ENCODE measurements at regions not wholly inside any gene's neighbourhood (a gene's known extent, or its start where the extent isn't known, plus 50 kb on each side); places are given as distances from the start of the nearest gene placed in this dataset.
"Not testable (repeated sequence)": the region's sequence is repeated elsewhere in the genome, so short reads cannot be mapped to it uniquely, and the experiment has no call there.

DNA sequence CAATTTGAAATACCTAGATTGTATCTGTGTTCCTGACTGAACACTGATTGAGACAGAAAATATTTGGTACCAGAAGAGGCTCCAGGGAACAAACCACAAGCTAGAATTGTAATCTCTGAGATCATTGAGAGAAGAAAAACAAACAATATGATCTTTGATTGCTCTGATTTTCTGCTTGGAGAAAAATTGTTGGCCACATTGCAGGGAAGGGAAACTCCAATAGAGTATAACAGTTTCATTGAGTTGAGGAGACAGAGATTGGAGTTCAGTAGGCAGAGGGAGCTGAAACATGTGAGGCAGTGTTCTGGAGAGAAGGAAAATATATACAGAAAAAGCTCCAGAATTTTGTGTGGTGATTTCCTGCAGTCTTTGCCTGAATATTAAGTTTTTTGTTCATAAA is 158.2 kb downstream of the C4orf33 start:
- peak; percentile 5 for DNase-seq (ENCODE audit: low spot score)

DNA sequence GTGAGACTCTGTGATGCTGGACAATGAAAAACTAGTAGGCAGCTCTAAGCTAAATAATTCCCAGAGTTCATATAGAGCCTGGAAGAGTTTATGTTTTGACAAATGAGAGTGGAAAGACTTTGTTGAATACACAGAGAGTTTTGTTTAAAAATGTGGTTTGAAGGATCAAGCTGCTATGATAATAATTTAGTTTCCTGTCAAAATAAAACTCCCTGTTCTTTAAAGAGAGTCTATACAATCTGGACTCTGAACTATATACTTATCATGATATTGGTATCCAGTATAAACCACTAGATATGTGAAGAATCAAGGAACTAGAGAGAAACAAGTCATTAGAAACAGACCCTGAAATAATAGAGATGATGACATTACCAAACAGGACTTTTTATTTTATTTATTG is 158.6 kb downstream of the C4orf33 start:
- no peak for DNase-seq (ENCODE audit: low spot score)

DNA sequence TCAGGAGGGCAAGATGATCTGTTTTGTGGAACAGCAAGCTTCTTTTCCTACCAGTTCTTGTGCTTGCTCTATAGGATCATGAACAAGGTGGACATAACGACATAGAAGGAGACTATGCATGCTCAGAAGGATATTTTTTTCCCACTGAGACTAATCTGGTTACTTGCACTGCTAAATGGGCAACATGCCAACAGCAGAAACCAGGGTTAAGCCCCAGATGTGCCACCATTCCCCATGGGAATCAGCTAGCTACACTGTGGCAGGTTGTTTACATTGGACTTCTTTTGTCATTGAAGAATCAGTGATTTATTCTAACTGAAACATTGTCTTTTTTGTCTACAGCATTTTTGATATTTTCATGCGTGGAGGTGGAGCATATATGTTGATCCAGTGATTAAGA is 165.6 kb downstream of the C4orf33 start:
- DNase-seq (ENCODE audit: low spot score) = no peak

DNA sequence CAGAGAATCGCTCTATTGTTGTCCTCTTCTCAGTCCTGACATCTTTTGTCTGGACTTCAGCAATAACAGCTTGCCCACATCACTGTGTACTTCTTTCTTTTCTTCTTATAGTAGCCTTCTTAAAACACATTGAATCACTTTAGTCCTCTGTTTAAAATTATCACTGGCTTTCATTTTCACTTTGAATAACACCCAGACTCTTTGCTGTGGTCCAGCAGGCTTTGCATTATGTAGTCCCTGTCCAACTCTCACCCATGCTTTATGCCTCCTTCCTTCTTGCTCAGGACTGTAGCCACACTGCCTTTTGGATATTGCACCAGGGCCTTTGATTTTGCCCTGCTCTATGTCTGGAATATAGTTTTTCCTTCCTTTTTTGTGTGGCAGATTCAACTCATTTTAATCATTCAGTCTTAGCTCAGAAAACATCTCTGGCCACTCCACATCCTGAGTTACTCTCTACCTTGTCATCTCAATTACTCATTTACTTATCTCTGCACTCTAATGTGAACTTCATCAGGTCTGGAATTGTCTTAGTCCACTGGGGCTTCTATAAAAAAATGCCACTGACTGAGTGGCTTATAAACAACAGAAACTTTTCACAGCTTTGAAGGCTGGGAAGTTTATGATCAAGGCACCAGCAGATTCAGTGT is 168.2 kb downstream of the C4orf33 start:
- peak; percentile 28 for DNase-seq (ENCODE audit: low spot score)

DNA sequence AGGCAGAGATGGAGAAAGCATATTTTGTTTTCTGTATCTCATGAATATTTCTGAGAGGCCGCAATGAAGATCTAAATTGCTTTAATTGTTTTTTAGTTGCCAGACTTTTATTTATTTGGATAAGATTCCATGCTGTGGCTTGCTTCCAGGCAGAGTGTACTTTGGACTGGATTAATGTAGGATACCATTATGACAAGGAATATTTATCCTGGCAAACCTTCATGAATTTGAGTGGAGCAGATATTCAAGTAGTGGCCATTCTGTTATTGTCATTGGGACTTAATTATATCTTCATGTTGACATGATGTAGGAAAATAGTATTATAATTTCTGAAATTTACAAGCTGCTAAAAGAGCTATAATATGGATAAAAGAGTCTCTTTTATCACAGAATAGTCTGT is 182.9 kb downstream of the C4orf33 start:
- no peak for DNase-seq (ENCODE audit: low spot score)

DNA sequence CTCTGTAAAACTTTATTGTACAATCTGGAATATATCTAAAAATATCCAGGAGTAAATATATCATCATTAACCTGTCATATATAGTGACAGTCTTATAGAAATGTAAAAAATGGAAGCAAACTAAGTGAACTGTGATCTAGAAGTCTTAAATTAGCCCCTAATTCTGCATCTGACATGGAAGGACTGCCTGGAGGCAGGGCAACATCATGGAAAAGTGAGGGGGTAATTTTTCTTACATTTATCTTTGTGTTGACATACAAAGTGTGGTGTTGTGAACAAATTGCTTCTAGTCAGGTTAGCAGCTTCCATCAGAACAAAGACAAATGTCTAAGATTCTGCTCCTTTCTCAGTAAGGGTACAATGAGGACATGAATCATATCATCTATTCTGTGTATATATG is 186.3 kb downstream of the C4orf33 start:
- DNase-seq (ENCODE audit: low spot score) = no peak

DNA sequence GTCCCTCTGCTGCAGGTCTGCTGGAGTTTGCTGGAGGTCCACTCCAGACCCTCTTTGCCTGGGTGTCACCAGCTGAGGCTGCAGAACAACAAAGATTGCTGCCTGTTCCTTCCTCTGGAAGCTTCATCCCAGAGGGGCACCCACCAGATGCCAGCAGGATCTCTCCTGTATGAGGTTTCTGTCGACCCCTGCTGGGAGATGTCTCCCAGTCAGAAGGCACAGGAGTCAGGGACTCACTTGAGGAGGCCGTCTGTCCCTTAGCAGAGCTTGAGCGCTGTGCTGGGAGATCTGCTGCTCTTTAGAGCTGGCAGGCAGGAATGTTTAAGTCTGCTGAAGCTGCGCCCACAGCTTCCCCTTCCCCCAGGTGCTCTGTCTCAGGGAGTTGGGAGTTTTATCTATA is 196.2 kb downstream of the C4orf33 start:
- not testable (repeated sequence) for DNase-seq (ENCODE audit: low spot score)

DNA sequence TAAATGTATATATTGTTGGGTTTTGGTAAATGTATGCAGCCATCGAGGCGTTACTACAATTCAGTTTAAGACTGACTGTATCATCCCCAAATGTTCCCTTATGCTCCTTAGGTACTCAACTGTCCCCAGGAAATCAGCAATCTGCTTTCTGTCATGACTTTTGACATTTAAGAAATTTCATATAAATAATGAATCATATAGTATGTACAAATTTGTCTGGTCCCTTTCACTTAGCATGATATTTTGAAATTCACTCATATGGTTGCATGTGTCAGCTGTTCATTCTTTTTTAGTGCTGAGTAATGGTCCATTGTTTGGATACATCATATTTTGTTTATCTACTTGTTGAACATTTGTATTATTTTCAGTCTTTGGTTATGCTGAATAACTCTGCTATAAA is 218.8 kb downstream of the C4orf33 start:
- no peak for DNase-seq (ENCODE audit: low spot score)

DNA sequence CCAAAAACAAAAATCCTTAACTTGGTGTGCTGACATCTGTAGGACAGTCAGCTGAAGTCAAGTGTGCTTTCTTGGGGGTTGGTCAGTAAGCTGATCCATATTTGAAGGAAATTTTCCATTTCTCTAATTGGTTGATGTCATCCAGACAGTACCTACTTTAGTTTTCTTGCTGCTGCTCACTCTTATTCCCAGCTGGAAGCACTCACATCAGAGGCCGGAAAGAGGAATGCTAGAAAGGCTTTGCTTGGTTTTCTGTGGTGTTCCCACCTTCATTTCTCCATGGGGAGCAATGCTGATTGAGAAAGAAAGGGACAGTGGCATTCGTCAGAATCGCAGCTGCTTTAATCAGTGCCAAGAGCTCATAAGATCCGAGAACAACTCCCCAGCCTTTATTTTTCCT is 227.0 kb downstream of the C4orf33 start:
- no peak for DNase-seq (ENCODE audit: low spot score)

DNA sequence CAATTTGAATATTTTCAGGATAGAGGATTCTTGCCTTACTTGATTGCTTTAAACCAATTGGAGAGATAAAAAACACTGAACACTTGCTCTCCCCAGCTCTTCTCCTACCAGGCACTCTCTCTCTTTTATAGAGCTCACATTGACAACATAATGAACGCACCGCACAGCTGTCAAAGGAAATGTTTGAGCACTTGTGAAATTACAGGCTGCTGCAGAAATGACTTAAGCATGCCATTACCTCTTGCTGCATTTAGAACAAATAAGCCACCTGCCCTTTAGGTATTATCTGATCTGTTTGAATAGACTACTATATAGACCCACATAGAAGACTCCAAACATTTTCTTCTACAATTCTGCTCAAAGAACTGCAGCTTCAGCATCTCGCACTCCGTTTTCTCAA is 227.7 kb downstream of the C4orf33 start:
- no peak for DNase-seq (ENCODE audit: low spot score)

DNA sequence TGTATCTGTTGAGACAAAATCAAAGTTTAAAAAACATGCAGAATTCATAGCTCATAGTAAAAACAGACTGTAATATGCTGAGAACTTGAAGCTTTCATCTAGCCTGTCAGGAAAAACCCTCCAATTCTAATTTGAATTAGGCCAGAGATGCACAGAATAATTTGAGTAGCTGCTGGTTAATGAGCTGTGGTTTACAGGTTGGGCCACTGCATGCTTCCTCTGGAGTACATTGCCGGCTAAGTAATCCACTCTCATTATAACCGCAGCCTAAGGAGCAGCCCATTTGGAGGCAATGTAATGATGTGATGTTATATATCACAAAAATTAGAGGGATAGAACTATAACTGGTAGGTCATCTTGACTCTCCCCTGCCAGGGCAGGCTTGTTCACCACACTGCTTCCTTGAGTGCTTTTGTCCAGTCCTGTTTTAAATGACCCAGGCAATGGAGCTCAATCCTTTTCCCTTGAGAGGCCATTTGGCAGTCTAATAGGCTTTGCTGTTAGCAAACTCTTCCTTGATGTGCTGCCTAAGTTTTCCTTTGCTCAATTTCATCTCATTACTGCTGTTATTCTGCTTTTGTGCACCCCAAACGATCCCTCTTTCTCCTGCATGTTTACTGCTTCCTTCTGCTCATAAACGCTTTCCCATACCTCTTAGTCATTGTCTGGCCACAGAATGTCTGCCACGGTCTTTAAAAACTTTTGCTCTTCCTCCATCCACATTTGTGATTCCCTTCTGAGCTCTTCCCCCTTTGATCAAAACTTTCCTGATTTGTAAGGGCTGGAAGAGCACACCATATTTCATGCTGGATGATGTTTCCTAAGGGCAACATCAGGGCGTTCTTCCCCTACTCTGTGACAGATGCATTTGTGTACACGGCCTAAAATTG is 230.9 kb downstream of the C4orf33 start:
- no peak for DNase-seq (ENCODE audit: low spot score)

DNA sequence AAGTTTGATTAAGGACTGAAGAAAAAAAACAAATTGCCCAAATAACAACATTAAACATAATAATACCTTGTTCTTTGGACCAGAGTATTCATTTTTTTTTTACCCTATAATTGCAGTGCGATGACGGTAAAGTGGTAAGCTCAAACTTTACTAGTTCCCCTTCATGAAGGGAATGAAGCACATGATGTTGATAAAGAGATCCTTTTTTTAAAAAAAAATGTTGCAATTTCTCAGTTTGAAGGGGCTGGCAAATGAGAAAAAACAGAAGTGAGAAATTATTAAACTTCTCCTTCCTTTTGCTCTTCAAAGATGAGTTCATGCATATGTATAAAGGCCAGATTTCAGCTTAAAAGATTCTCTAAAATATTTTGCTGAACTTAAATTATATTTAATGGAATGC is 231.7 kb downstream of the C4orf33 start:
- DNase-seq (ENCODE audit: low spot score) = no peak

DNA sequence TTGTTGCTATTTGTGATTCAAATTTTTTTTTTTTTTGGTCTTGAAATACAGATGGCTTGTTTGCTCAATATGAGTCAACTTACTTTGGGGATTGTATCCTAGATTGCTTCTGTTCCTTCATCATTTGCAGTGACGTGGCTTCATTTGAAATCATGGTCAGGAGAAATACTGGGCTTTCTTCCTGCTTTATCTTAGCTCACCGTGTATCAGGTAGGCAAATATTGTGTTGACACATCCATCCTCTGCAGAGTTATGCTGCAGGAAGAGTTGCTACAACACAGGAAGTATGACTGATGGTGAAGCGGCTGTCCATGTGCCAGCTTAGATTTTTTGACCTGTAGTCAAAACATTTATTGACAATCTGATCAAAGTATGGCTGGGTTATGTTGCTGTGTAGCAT is 232.2 kb downstream of the C4orf33 start:
- peak; percentile 45 for DNase-seq (ENCODE audit: low spot score)

DNA sequence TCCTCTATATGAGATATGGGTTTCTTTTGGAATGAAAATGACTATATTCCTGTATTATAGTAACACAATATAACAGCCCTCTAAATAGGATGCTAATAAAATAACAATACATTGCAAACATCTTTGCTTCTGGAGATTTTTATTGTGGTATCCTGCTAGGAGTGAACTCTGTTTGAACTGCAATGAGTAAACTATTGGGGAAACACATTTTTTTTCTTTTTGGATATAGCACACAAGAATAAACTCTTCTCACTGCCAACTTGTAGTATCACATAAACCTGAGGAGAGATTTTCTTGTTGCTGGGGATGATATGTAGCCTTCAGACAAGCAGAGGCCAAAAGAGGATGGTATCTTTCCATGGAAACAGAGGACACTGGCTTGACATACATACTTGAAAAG is 238.2 kb downstream of the C4orf33 start:
- no peak for DNase-seq (ENCODE audit: low spot score)

DNA sequence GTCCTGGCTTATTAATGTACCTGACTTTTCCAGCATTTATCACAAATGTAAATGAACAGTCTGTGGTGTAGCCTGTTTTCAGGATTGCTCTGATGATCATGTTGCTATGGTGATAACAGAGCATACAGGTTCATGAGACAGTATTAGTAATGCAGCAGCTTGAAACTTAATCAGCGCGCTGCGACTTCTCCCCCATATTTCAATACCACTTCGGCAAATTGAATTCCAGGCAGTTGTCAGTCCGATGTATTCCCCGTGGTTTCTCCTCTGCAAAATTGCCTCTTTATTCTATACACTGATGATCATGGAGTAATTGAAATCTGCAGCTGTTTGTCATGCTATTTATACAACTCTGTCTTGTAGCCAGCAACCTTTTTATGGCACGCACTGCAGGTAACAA is 239.3 kb downstream of the C4orf33 start:
- peak; percentile 30 for DNase-seq (ENCODE audit: low spot score)

DNA sequence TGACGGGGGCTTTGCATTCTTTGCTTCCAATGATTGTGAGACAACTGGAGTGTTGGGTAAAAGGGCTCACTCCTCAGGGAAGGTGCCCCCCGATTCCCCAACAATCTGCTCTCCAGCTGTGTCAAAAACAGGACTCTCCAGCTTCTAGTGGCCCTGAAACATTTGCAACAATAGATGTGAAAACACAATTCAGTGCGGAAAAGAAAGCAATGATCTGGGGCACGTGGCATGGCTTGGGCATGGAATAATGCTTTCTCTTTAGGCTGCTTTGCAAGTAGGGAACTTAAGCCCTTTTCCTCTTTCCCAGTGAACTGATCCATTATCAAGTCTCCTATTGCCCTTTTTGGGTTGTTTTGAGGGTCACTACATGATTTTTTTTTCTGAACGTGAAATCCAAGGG is 239.9 kb downstream of the C4orf33 start:
- no peak for DNase-seq (ENCODE audit: low spot score)

DNA sequence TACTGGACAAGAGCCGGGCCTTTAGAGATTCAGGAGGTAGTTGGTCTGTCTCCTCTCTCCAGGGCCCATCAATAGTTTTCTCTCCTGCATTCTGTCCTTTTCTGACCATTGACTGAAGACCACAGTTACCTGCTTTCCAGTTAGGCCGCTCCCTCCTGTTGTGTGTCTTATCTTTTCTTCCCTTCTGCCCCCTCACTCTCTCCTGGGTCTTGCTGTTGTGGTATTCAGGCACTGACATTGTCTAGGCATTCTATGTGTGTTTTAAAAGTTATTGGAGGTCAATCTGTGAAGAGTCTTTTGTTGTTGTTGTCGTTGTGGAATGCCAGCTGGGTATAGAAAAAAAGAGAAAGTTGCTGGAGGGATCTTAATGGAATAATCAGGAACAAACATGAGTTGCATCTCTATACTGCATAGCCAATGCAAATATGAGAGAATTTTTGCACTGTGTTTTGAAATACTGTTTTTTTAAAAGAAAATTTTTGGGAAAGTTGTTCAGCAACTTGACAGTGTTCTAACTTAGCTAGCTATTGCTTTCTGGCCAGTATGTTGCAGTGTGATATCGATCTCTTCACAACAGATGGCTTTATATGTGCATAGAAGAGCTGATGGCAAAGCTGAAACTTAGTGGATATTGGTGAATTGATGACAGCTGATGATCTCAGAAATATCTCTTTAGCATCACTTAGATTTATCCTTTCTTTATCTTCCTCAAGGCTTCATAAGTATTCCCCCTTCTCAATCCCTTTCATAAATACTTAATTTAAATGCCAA is 240.7 kb downstream of the C4orf33 start:
- DNase-seq (ENCODE audit: low spot score) = no peak

DNA sequence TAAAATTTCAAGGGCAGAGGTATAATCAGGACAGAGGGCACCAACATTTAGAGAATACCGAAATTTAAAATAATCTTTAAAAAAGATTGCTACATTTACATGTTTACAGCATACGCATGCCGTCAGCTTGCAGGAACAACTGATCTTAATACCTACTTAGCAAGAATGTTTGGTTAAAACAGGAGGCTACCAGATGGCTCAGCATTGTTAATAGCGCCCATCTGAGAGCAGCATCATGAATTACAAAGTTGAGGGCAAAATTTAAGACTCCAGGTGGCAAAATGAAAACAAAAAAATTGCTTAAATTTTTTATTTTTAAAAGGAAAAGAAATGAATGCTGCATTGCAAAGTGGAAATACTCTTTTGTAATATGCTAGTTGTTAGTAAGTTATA is 241.3 kb downstream of the C4orf33 start:
- DNase-seq (ENCODE audit: low spot score) = no peak

DNA sequence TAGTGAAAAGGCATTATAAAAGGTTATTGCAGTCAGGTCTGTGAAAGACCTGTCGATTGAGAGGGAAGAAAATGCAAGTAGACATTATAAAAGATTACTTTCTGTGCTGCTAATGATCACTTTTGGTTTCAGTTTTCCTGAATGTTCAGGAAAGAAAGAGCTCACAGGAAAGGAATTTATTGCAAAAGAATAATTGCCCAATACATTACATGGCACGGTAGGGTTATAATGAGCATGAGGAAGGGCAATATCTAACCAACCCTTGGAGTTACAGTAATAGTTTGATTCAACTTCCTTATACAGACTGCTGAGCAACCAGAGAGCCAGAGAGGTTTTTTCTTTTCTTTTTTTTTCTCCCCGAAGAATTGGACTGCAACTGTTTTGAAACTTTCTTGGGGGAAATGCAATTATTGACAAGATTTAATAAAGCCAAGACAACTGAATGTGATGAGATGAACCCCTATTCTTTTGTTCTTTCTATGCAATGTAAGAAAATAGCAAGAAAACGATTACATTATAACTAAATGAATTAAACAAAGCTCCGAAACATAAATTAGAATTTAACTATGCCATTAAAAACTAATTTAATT is 247.0 kb downstream of the C4orf33 start:
- peak; percentile 90 for DNase-seq (ENCODE audit: low spot score)

DNA sequence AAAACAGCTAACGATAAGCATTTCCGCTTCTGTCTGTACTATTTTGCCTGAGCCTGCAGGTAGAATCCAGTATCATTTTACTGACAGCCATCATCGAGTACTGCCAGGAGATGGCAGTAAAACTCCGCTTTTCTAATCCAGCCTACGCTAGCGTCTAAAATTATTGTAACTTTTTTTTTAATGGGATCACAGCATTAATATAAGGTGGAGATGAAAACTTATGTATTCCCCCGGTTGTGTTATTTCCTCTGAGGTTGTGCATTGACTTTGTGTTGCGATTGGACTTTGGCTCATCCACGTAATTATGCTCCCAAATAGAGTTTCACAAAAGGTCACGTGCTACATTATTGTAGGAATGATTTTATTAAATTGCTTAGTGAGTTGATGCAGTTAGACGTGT is 248.1 kb downstream of the C4orf33 start:
- peak; percentile 62 for DNase-seq (ENCODE audit: low spot score)

DNA sequence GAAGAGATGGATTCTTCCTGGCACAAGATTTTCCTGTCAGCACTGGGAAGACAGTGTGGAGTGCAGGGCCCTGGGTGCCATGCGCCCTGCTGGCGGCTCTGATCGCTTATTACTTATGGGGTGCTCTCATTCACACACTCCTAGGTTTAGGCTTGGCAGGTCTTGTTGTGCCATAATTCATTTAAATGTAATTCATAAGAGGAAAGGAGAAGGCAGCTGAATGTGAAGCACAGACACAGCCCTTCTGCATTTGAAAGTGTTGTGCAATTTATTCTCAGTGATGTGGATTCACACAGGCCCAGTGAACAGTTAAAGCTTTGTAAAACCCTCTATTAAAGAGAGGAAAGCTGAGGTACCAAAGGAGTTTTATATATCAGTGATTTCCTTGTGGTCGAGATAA is 249.7 kb downstream of the C4orf33 start:
- no peak for DNase-seq (ENCODE audit: low spot score)

DNA sequence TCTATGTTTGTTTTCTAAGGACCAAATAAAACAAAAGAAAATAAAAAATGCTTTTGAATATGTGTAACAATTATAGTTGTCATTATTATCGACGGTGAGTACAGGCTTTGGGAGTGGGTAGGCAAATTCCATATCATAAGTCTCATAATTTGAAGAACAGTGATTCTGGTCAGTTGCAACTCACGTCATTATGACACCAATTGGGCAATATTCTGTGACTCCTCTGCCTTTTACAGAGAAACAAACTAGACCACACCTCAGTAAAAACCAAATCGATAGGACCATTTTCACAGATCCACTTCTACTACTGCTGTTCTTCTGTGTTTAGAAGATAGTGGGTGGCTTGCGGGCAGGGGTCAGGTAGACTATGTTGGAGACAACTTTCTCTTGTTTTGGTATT is 250.1 kb downstream of the C4orf33 start:
- DNase-seq (ENCODE audit: low spot score) = no peak

DNA sequence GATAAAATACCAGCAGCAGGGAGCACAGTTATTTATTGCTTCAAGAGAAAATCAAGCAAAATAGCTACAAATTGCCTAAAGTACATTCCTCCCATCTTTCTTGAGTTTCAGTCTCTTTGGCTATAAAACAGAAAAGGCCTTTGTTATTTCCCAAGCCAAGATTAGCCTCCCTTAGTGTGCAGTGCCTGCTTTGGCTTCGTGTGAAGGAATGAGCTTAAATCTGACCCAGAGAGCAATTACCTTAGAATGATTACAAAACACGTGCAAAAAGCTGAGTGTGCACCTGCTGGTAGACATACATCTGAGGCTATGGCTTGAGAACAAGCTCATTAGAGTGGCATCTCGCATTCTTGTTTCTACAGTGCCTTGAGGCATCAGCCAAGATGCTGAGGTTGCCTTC is 250.8 kb downstream of the C4orf33 start:
- DNase-seq (ENCODE audit: low spot score) = no peak
